ENCODE measurements at regions not wholly inside any gene's neighbourhood (a gene's known extent, or its start where the extent isn't known, plus 50 kb on each side); places are given as distances from the start of the nearest gene placed in this dataset.
A peak's percentile ranks its signal among the peaks of the same experiment; 100 is the strongest.

GRCh38 chr5:68659881-68660280 is 433.9 kb upstream of the SLC30A5 start:
- CTCF ChIA-PET = no interaction called here
- no peak overlapping the region for H3K4me3 ChIP-seq (ENCODE audit: low read depth, low read length, poor library complexity, severe bottlenecking)
- intact Hi-C loops (cut with micrococcal nuclease; ENCODE audit: unreplicated experiment) = loop anchor here (5.0 kb wide), 1 partner anchor 373 kb away; no protein-coding TSS in a partner anchor

GRCh38 chr5:68661237-68661636 is 432.6 kb upstream of the SLC30A5 start:
- H3K27ac ChIP-seq (ENCODE audit: low read depth, low read length, poor library complexity, severe bottlenecking) = no peak overlapping the region
- no peaks in the 10 kb centered on the region for H3K9me3 ChIP-seq (ENCODE audit: low read depth, low read length, poor library complexity, severe bottlenecking)
- DNase-seq (ENCODE audit: low spot score) = peak; percentile 66
- H3K36me3 ChIP-seq (ENCODE audit: insufficient read depth, low read length, poor library complexity, severe bottlenecking) = no peaks in the 10 kb centered on the region
- BruUV-seq (replicated peaks) = no TSS peak
- intact Hi-C loops (cut with micrococcal nuclease; ENCODE audit: unreplicated experiment) = loop anchor here (5.0 kb wide), 1 partner anchor 374 kb away; no protein-coding TSS in a partner anchor
- no peaks in the 10 kb centered on the region for H3K27me3 ChIP-seq (replicated peaks; ENCODE audit: insufficient read depth, low read depth, low read length, poor library complexity)
- H3K4me3 ChIP-seq (ENCODE audit: low read depth, low read length, poor library complexity, severe bottlenecking) = no peak overlapping the region
- ChIA-PET CTCF (no interaction called here), POLR2A (ENCODE audit: low non-redundant PET) (no interaction called here)
- TF ChIP-seq CTCF (conservative IDR thresholded peaks at IDR 0.05; ENCODE audit: low read depth, low read length) = peak; percentile 61
- no peak for TF ChIP-seq EZH2 (IDR thresholded peaks at IDR 0.05; ENCODE audit: borderline replicate concordance, low read depth, low read length, poor library complexity, severe bottlenecking)
- peaks cover 11% of the 10 kb centered on the region for H3K4me1 ChIP-seq (ENCODE audit: insufficient read depth, low read length, poor library complexity, severe bottlenecking)

More at GRCh38 chr5:68659881-68660280, 433.9 kb upstream of the SLC30A5 start:
- no peaks in the 10 kb centered on the region for H3K36me3 ChIP-seq (ENCODE audit: insufficient read depth, low read length, poor library complexity, severe bottlenecking)
- H3K27me3 ChIP-seq (replicated peaks; ENCODE audit: insufficient read depth, low read depth, low read length, poor library complexity) = no peaks in the 10 kb centered on the region
- no peaks in the 10 kb centered on the region for H3K9me3 ChIP-seq (ENCODE audit: low read depth, low read length, poor library complexity, severe bottlenecking)
- TF ChIP-seq CTCF (conservative IDR thresholded peaks at IDR 0.05; ENCODE audit: low read depth, low read length) (no peak), EZH2 (IDR thresholded peaks at IDR 0.05; ENCODE audit: borderline replicate concordance, low read depth, low read length, poor library complexity, severe bottlenecking) (no peak)
- H3K4me1 ChIP-seq (ENCODE audit: insufficient read depth, low read length, poor library complexity, severe bottlenecking) = peaks cover 11% of the 10 kb centered on the region
- DNase-seq (ENCODE audit: low spot score) = peak; percentile 24
- POLR2A ChIA-PET (ENCODE audit: low non-redundant PET) = no interaction called here
- no TSS peak for BruUV-seq (replicated peaks)
- H3K27ac ChIP-seq (ENCODE audit: low read depth, low read length, poor library complexity, severe bottlenecking) = no peak overlapping the region

- no peaks in the 10 kb centered on the region for H3K27me3 ChIP-seq (replicated peaks; ENCODE audit: insufficient read depth, low read depth, low read length, poor library complexity)
- H3K36me3 ChIP-seq (ENCODE audit: insufficient read depth, low read length, poor library complexity, severe bottlenecking) = no peaks in the 10 kb centered on the region
- no peak overlapping the region for H3K27ac ChIP-seq (ENCODE audit: low read depth, low read length, poor library complexity, severe bottlenecking)
- BruUV-seq (replicated peaks) = no TSS peak
- ChIA-PET POLR2A (ENCODE audit: low non-redundant PET) (no interaction called here), CTCF (no interaction called here)
- DNase-seq (ENCODE audit: low spot score) = no peak
- H3K4me1 ChIP-seq (ENCODE audit: insufficient read depth, low read length, poor library complexity, severe bottlenecking) = peaks cover under 1% of the 10 kb centered on the region
- intact Hi-C loops (cut with micrococcal nuclease; ENCODE audit: unreplicated experiment) = loop anchor here (5.0 kb wide), 1 partner anchor 376 kb away; no protein-coding TSS in a partner anchor
- TF ChIP-seq EZH2 (IDR thresholded peaks at IDR 0.05; ENCODE audit: borderline replicate concordance, low read depth, low read length, poor library complexity, severe bottlenecking) (no peak), CTCF (conservative IDR thresholded peaks at IDR 0.05; ENCODE audit: low read depth, low read length) (no peak)
- no peaks in the 10 kb centered on the region for H3K9me3 ChIP-seq (ENCODE audit: low read depth, low read length, poor library complexity, severe bottlenecking)
- H3K4me3 ChIP-seq (ENCODE audit: low read depth, low read length, poor library complexity, severe bottlenecking) = no peak overlapping the region
These were observed 431.0 kb upstream of the SLC30A5 start for GRCh38 chr5:68662804-68663307.

Data from A673 (cell line).